HG02642 (cell line): ENCODE measurements at regions not wholly inside any gene's neighbourhood (a gene's known extent, or its start where the extent isn't known, plus 50 kb on each side); places are given as distances from the start of the nearest gene placed in this dataset.
"Not testable (repeated sequence)": the region's sequence is repeated elsewhere in the genome, so short reads cannot be mapped to it uniquely, and the experiment has no call there.

Source experiments
- ATAC-seq: cut with Tn5 transposase; IDR thresholded peaks from one replicate; pipeline ENCODE4 v1.9.1; 2021; ENCODE audit warnings: mild to moderate bottlenecking; ENCODE audit not compliant: unreplicated experiment, poor library complexity

- ATAC-seq = no peak
Observed at GRCh38 chr10:63675171-63675570, 154.0 kb downstream of the REEP3 start.

- no peak for ATAC-seq
Observed at GRCh38 chr10:63677001-63677400, 155.8 kb downstream of the REEP3 start.

- ATAC-seq = not testable (repeated sequence)
Observed at GRCh38 chr10:63680545-63680944, 159.3 kb downstream of the REEP3 start.

GRCh38 chr10:63681993-63682697 lies 160.9 kb downstream of the REEP3 start:
- no peak for ATAC-seq

- ATAC-seq = not testable (repeated sequence)
Observed at GRCh38 chr10:63682698-63683052, 161.5 kb downstream of the REEP3 start.

- ATAC-seq = no peak
Observed at GRCh38 chr10:63683223-63683622, 162.0 kb downstream of the REEP3 start.

- ATAC-seq = no peak
Observed at GRCh38 chr10:63683686-63684085, 162.5 kb downstream of the REEP3 start.

- no peak for ATAC-seq
Observed at GRCh38 chr10:63684257-63684936, 163.2 kb downstream of the REEP3 start.

- no peak for ATAC-seq
Observed at GRCh38 chr10:63689768-63690167, 168.6 kb downstream of the REEP3 start.

GRCh38 chr10:63692220-63692896 lies 171.2 kb downstream of the REEP3 start:
- no peak for ATAC-seq

- not testable (repeated sequence) for ATAC-seq
Observed at GRCh38 chr10:63693021-63693420, 171.8 kb downstream of the REEP3 start.

- no peak for ATAC-seq
Observed at GRCh38 chr10:63696205-63696604, 175.0 kb downstream of the REEP3 start.

- ATAC-seq = no peak
Observed at GRCh38 chr10:63697956-63698786, 177.0 kb downstream of the REEP3 start.

GRCh38 chr10:63698787-63699150 lies 177.6 kb downstream of the REEP3 start:
- no peak for ATAC-seq

- no peak for ATAC-seq
Observed at GRCh38 chr10:63699785-63700613, 178.8 kb downstream of the REEP3 start.

- ATAC-seq = no peak
Observed at GRCh38 chr10:63700631-63701156, 179.5 kb downstream of the REEP3 start.

- ATAC-seq = no peak
Observed at GRCh38 chr10:63702092-63702491, 180.9 kb downstream of the REEP3 start.

- peak; percentile 30 for ATAC-seq
Observed at GRCh38 chr10:63703113-63703670, 182.0 kb downstream of the REEP3 start.

- ATAC-seq = no peak
Observed at GRCh38 chr10:63703740-63704345, 182.6 kb downstream of the REEP3 start.
